CD8-positive, alpha-beta memory T cell (primary cell): ENCODE measurements at regions not wholly inside any gene's neighbourhood (a gene's known extent, or its start where the extent isn't known, plus 50 kb on each side); places are given as distances from the start of the nearest gene placed in this dataset.

Experiments
- CTCF ChIA-PET: fragments of 350-600 bp; sonication (Branson Sonifier 250); formaldehyde crosslinking; loops from one replicate; lab custom pipeline; 2021; ENCODE audit warnings: antibody characterized with exemption; lab: Charles Lee
- POLR2A ChIA-PET: fragments of 350-600 bp; sonication (Branson Sonifier 250); formaldehyde crosslinking; loops from one replicate; lab custom pipeline; 2021; ENCODE audit warnings: antibody characterized with exemption; lab: Charles Lee
- DNase-seq, 5 donors: peaks; one replicate each; pipeline versions ENCODE4 v3.0.0 to v3.0.0-alpha.2; 2020 to 2022; ENCODE audit warnings: mixed read lengths in 1 of 5
- H3K27ac ChIP-seq: one replicate; pipeline ENCODE4 v1.7.0; 2013; ENCODE audit warnings: low read depth, mild to moderate bottlenecking, low read length, moderate library complexity
- H3K27me3 ChIP-seq: 2 replicates; pipeline ENCODE4 v1.7.0; 2013; ENCODE audit warnings: low read length, mild to moderate bottlenecking; ENCODE audit not compliant: insufficient read depth, poor library complexity, severe bottlenecking
- H3K36me3 ChIP-seq: 2 replicates; pipeline ENCODE4 v1.7.0; 2013; ENCODE audit warnings: mild to moderate bottlenecking, low read length, moderate library complexity; ENCODE audit not compliant: insufficient read depth
- H3K4me1 ChIP-seq: 2 replicates; pipeline ENCODE4 v1.7.0; 2013; ENCODE audit warnings: mild to moderate bottlenecking, low read length, moderate library complexity; ENCODE audit not compliant: insufficient read depth
- H3K4me3 ChIP-seq: 2 replicates; pipeline ENCODE4 v1.7.0; 2013; ENCODE audit warnings: mild to moderate bottlenecking, low read length
- H3K9me3 ChIP-seq: 2 replicates; pipeline ENCODE4 v1.7.0; 2013; ENCODE audit warnings: mild to moderate bottlenecking, low read length
- H3K27ac Mint-ChIP-seq, 8 donors: one replicate each; pipeline ENCODE4 v1.8.0; 2020 to 2021; ENCODE audit warnings: mixed read lengths in 8 of 8, mild to moderate bottlenecking in 6 of 8, inconsistent platforms in 3 of 8, moderate library complexity in 3 of 8
- H3K27me3 Mint-ChIP-seq, 2 donors: one replicate each; pipeline ENCODE4 v1.8.0; 2020 to 2021; ENCODE audit warnings: mixed read lengths in 2 of 2, mild to moderate bottlenecking in 1 of 2, moderate library complexity in 1 of 2
- H3K36me3 Mint-ChIP-seq, 3 donors: one replicate each; pipeline ENCODE4 v1.8.0; 2020 to 2021; ENCODE audit warnings: mixed read lengths in 3 of 3, inconsistent platforms in 1 of 3, mild to moderate bottlenecking in 1 of 3
- H3K4me1 Mint-ChIP-seq, 3 donors: one replicate each; pipeline ENCODE4 v1.8.0; 2020 to 2021; ENCODE audit warnings: mixed read lengths in 3 of 3, inconsistent platforms in 1 of 3, mild to moderate bottlenecking in 1 of 3
- H3K4me3 Mint-ChIP-seq, 7 donors: one replicate each; pipeline ENCODE4 v1.8.0; 2020 to 2021; ENCODE audit warnings: mixed read lengths in 7 of 7, mild to moderate bottlenecking in 6 of 7, moderate library complexity in 4 of 7, inconsistent platforms in 2 of 7
- H3K9me3 Mint-ChIP-seq, 5 donors: one replicate each; pipeline ENCODE4 v1.8.0; 2020 to 2022; ENCODE audit warnings: mixed read lengths in 5 of 5, mild to moderate bottlenecking in 3 of 5, moderate library complexity in 2 of 5, inconsistent platforms in 1 of 5

DNA sequence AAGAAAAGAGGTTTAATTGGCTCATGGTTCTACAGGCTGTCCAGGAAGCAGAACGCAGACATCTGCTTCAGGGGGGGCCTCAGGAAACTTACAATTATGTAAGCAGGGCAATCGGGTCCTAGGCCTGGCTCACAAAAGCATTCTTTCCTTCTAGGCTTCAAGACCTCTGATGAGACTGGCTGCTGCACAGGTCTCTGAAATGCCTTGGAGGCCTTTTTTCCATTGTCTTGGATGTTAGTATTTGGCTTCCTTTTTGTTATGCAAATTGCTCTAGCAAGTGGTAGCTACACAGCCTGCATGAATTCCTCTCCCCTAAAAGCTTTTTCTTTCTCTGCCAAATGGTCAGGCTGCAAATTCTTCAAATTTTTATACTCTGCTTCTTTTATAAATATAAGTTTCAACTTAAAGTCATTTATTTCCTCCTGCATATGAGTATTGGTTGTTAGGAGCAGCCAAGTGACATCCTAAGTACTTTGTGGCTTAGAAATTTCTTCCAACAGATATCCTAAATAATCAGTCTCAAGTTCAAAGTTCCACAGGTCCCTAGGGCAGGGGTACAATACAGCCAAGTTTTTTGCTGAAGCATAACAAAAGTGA lies 83.1 kb upstream of the SEMA3A start:
- Mint-ChIP-seq H3K27ac (no peak overlapping the region), H3K9me3 (peaks cover 0 to 25% (median 3%) of the 10 kb centered on the region in 5 donors), H3K27me3 (no peaks in the 10 kb centered on the region), H3K4me1 (no peaks in the 10 kb centered on the region), H3K4me3 (no peak overlapping the region), H3K36me3 (no peaks in the 10 kb centered on the region)
- Histone ChIP-seq H3K9me3 (no peaks in the 10 kb centered on the region), H3K4me1 (no peaks in the 10 kb centered on the region), H3K4me3 (no peak overlapping the region), H3K27ac (no peak overlapping the region), H3K36me3 (no peaks in the 10 kb centered on the region), H3K27me3 (no peaks in the 10 kb centered on the region)
- ChIA-PET POLR2A (no interaction called here), CTCF (no interaction called here)
- no peak for DNase-seq

DNA sequence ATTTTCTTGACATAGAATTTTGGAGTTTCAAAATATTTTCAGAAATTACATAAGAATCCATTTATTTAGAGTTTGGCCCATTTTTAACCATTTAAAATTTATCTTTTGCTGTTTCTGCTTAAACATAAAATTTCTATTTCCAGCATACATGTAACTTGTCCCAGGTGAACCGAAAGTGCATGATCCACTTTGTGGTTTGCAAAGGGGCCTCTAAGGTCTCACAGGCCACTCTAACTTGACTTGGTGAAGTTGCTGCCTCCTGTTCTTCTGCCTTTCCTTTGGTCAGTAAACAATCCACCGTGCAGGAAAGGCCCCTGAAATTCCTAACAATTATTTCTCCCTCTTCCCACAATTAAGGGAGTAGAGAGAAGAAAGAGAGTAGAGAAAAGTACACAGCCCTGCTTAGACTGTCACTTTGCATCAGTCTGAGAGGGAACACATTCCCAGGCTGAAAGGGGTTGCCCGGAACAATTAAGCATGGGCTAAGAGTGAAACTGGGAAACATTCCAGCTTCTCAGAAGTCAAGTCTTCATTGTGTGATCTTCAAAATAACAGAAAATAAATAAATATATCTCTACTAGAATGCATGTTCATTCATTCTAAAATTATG lies 79.5 kb upstream of the SEMA3A start:
- Histone ChIP-seq H3K27ac (no peak overlapping the region), H3K4me1 (no peaks in the 10 kb centered on the region), H3K27me3 (no peaks in the 10 kb centered on the region), H3K4me3 (no peak overlapping the region), H3K9me3 (no peaks in the 10 kb centered on the region), H3K36me3 (no peaks in the 10 kb centered on the region)
- ChIA-PET CTCF (no interaction called here), POLR2A (no interaction called here)
- Mint-ChIP-seq H3K4me3 (no peak overlapping the region), H3K27ac (no peak overlapping the region), H3K36me3 (no peaks in the 10 kb centered on the region), H3K27me3 (no peaks in the 10 kb centered on the region), H3K9me3 (peaks cover 0 to 24% (median 6%) of the 10 kb centered on the region in 5 donors), H3K4me1 (no peaks in the 10 kb centered on the region)
- no peak for DNase-seq

GRCh38 chr7:84271543-84271942 lies 77.0 kb upstream of the SEMA3A start:
- Mint-ChIP-seq H3K4me1 (no peaks in the 10 kb centered on the region), H3K36me3 (no peaks in the 10 kb centered on the region), H3K27me3 (no peaks in the 10 kb centered on the region), H3K9me3 (peaks cover 0 to 22% (median 3%) of the 10 kb centered on the region in 5 donors), H3K4me3 (no peak overlapping the region), H3K27ac (no peak overlapping the region)
- H3K4me1 ChIP-seq, result no peaks in the 10 kb centered on the region
- H3K27me3 ChIP-seq, result no peaks in the 10 kb centered on the region
- no peak for DNase-seq
- ChIA-PET CTCF (no interaction called here), POLR2A (no interaction called here)
- no peaks in the 10 kb centered on the region for H3K36me3 ChIP-seq
- no peaks in the 10 kb centered on the region for H3K9me3 ChIP-seq
- H3K4me3 ChIP-seq, result no peak overlapping the region
- H3K27ac ChIP-seq, result no peak overlapping the region

GRCh38 chr7:84264396-84264795 lies 69.8 kb upstream of the SEMA3A start:
- no peaks in the 10 kb centered on the region for H3K27me3 Mint-ChIP-seq
- no peaks in the 10 kb centered on the region for H3K9me3 ChIP-seq
- H3K9me3 Mint-ChIP-seq, result peaks cover 0 to 10% (median 2%) of the 10 kb centered on the region in 5 donors
- H3K27ac ChIP-seq, result no peak overlapping the region
- no peaks in the 10 kb centered on the region for H3K36me3 Mint-ChIP-seq
- no peak overlapping the region for H3K4me3 ChIP-seq
- H3K4me3 Mint-ChIP-seq, result no peak overlapping the region
- H3K27ac Mint-ChIP-seq, result no peak overlapping the region
- POLR2A ChIA-PET, result no interaction called here
- no peaks in the 10 kb centered on the region for H3K36me3 ChIP-seq
- CTCF ChIA-PET, result no interaction called here
- DNase-seq, result no peak
- H3K4me1 Mint-ChIP-seq, result no peaks in the 10 kb centered on the region
- H3K4me1 ChIP-seq, result no peaks in the 10 kb centered on the region
- H3K27me3 ChIP-seq, result no peaks in the 10 kb centered on the region

- Histone ChIP-seq H3K4me3 (no peak overlapping the region), H3K27me3 (no peaks in the 10 kb centered on the region), H3K36me3 (no peaks in the 10 kb centered on the region), H3K27ac (no peak overlapping the region), H3K9me3 (no peaks in the 10 kb centered on the region), H3K4me1 (no peaks in the 10 kb centered on the region)
- H3K27me3 Mint-ChIP-seq, result no peaks in the 10 kb centered on the region
- ChIA-PET CTCF (no interaction called here), POLR2A (no interaction called here)
- H3K27ac Mint-ChIP-seq, result no peak overlapping the region
- no peaks in the 10 kb centered on the region for H3K36me3 Mint-ChIP-seq
- no peak overlapping the region for H3K4me3 Mint-ChIP-seq
- no peak for DNase-seq
- H3K9me3 Mint-ChIP-seq, result peaks cover 0 to 10% (median 2%) of the 10 kb centered on the region in 5 donors
- no peaks in the 10 kb centered on the region for H3K4me1 Mint-ChIP-seq
Observed at GRCh38 chr7:84263106-84263505, 68.5 kb upstream of the SEMA3A start.

DNA sequence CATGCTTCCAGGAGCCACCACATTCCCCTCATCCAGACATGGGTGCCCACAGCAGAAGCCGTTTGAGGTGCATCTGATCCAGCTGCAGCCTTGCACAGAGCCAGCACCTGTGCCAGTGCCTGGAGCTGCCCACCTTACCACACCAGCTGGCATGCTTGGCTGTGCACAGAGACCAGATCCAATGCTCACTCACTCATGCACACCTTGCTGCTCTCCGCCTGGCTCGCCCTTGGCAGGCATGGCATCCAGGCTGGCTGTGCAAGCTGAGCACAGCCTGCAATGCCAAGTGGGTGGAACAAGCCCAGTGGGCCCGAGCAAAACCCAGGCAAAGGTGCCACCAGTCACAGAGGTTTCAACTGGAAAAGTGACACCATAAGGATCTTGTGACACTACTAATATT lies 66.9 kb upstream of the SEMA3A start:
- ChIA-PET CTCF (no interaction called here), POLR2A (no interaction called here)
- no peaks in the 10 kb centered on the region for H3K9me3 ChIP-seq
- no peak overlapping the region for H3K27ac ChIP-seq
- H3K4me1 ChIP-seq, result no peaks in the 10 kb centered on the region
- no peaks in the 10 kb centered on the region for H3K4me1 Mint-ChIP-seq
- H3K27ac Mint-ChIP-seq, result no peak overlapping the region
- H3K36me3 ChIP-seq, result no peaks in the 10 kb centered on the region
- no peaks in the 10 kb centered on the region for H3K36me3 Mint-ChIP-seq
- DNase-seq, result no peak
- peaks cover 0 to 11% (median 2%) of the 10 kb centered on the region in 5 donors for H3K9me3 Mint-ChIP-seq
- H3K27me3 ChIP-seq, result no peaks in the 10 kb centered on the region
- no peaks in the 10 kb centered on the region for H3K27me3 Mint-ChIP-seq
- H3K4me3 Mint-ChIP-seq, result no peak overlapping the region
- H3K4me3 ChIP-seq, result no peak overlapping the region

GRCh38 chr7:84258628-84259027 lies 64.0 kb upstream of the SEMA3A start:
- no peaks in the 10 kb centered on the region for H3K4me1 ChIP-seq
- H3K9me3 ChIP-seq, result no peaks in the 10 kb centered on the region
- H3K9me3 Mint-ChIP-seq, result peaks cover 1 to 19% (median 3%) of the 10 kb centered on the region in 5 donors
- no peaks in the 10 kb centered on the region for H3K36me3 Mint-ChIP-seq
- H3K27ac Mint-ChIP-seq, result no peak overlapping the region
- ChIA-PET POLR2A (no interaction called here), CTCF (no interaction called here)
- no peaks in the 10 kb centered on the region for H3K27me3 Mint-ChIP-seq
- H3K36me3 ChIP-seq, result no peaks in the 10 kb centered on the region
- H3K4me3 Mint-ChIP-seq, result no peak overlapping the region
- DNase-seq, result no peak
- no peak overlapping the region for H3K4me3 ChIP-seq
- no peaks in the 10 kb centered on the region for H3K27me3 ChIP-seq
- H3K4me1 Mint-ChIP-seq, result no peaks in the 10 kb centered on the region
- no peak overlapping the region for H3K27ac ChIP-seq

DNA sequence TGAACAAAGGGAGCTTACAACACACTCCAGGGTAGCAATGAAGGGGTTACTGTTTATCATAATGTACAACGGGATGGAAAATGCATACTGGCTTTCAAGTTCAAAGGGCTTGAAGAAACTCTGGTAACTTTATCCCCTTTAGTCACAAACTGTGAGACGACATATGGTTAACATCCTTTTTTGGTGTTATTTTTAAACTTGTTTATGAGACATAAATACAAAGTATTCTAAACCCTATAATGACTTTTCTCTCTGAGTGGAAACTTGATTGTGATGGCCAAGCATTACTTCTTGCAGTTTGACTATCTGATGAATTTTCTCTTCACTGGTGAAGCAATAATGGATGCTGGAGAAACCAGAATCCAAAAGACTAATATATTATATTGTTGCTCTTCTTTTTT lies 62.0 kb upstream of the SEMA3A start:
- DNase-seq, result no peak
- no peaks in the 10 kb centered on the region for H3K27me3 Mint-ChIP-seq
- H3K4me3 Mint-ChIP-seq, result no peak overlapping the region
- Histone ChIP-seq H3K9me3 (no peaks in the 10 kb centered on the region), H3K27ac (no peak overlapping the region), H3K27me3 (no peaks in the 10 kb centered on the region), H3K36me3 (no peaks in the 10 kb centered on the region), H3K4me1 (no peaks in the 10 kb centered on the region), H3K4me3 (no peak overlapping the region)
- no peaks in the 10 kb centered on the region for H3K4me1 Mint-ChIP-seq
- ChIA-PET POLR2A (no interaction called here), CTCF (no interaction called here)
- H3K36me3 Mint-ChIP-seq, result no peaks in the 10 kb centered on the region
- peaks cover 0 to 21% (median 3%) of the 10 kb centered on the region in 5 donors for H3K9me3 Mint-ChIP-seq
- peak overlapping the region in 1 of 8 donors; percentile 23 for H3K27ac Mint-ChIP-seq
